Astrocyte of the spinal cord (primary cell): ENCODE measurements at regions not wholly inside any gene's neighbourhood (a gene's known extent, or its start where the extent isn't known, plus 50 kb on each side); places are given as distances from the start of the nearest gene placed in this dataset.
"Not testable (repeated sequence)": the region's sequence is repeated elsewhere in the genome, so short reads cannot be mapped to it uniquely, and the experiment has no call there.

Experiments used
- DNase-seq: peaks from one replicate; pipeline ENCODE4 v3.0.0; 2011; ENCODE audit warnings: low read depth, low spot score
- H3K4me3 ChIP-seq: 2 replicates; pipeline ENCODE4 v1.5.1; 2011; ENCODE audit warnings: low read depth, mild to moderate bottlenecking, low read length, moderate library complexity
- in situ Hi-C: cut with HindIII; loops from 2 replicates; pipeline ENCODE4 v1.10.0; 2017; ENCODE audit warnings: low sequenced_read_pairs
- TF ChIP-seq, protein P1 (sequence below): IDR thresholded peaks from 2 replicates; pipeline ENCODE4 v1.5.1; 2012; ENCODE audit warnings: low read depth, mild to moderate bottlenecking, low read length, inconsistent platforms

DNA sequence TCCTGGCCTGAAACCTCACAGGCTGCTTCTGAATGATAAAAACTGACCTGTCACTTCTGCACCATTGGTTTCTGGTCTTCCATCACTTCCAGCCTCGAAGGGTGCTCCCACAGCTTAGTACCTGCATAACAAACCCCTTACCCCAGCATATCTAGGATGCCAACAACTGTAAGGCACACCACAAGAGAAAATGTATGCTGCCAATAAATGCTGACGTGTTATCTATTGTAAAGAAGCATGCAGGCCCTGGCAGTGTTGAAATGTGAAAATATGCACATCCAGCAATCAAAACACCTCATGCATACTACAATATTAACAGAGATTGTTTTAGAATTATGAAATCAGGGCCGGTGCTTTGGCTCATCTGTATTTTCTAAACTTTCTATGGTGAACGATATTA, 242.0 kb upstream of the NSMCE3 start:
- DNase-seq, result no peak
- TF ChIP-seq, protein P1, sequence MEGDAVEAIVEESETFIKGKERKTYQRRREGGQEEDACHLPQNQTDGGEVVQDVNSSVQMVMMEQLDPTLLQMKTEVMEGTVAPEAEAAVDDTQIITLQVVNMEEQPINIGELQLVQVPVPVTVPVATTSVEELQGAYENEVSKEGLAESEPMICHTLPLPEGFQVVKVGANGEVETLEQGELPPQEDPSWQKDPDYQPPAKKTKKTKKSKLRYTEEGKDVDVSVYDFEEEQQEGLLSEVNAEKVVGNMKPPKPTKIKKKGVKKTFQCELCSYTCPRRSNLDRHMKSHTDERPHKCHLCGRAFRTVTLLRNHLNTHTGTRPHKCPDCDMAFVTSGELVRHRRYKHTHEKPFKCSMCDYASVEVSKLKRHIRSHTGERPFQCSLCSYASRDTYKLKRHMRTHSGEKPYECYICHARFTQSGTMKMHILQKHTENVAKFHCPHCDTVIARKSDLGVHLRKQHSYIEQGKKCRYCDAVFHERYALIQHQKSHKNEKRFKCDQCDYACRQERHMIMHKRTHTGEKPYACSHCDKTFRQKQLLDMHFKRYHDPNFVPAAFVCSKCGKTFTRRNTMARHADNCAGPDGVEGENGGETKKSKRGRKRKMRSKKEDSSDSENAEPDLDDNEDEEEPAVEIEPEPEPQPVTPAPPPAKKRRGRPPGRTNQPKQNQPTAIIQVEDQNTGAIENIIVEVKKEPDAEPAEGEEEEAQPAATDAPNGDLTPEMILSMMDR, result no peak
- no peak overlapping the region for H3K4me3 ChIP-seq
- in situ Hi-C loops, result no loop called here

DNA sequence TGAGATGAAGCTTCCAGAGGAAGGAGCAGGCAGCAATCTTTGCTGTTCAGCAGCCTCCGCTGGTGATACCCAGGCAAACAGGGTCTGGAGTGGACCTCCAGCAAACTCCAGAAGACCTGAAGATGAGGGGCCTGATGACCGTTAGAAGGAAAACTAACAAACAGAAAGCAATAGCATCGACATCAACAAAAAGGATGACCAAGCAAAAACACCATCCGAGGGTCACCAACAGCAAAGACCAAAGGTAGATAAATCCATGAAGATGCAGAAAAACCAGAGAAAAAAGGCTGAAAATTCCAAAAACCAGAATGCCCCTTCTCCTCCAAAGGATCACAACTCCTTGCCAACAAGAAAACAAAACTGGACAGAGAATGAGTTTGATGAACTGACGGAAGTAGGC, 235.9 kb upstream of the NSMCE3 start:
- DNase-seq, H3K4me3 ChIP-seq, in situ Hi-C loops: not testable (repeated sequence)

DNA sequence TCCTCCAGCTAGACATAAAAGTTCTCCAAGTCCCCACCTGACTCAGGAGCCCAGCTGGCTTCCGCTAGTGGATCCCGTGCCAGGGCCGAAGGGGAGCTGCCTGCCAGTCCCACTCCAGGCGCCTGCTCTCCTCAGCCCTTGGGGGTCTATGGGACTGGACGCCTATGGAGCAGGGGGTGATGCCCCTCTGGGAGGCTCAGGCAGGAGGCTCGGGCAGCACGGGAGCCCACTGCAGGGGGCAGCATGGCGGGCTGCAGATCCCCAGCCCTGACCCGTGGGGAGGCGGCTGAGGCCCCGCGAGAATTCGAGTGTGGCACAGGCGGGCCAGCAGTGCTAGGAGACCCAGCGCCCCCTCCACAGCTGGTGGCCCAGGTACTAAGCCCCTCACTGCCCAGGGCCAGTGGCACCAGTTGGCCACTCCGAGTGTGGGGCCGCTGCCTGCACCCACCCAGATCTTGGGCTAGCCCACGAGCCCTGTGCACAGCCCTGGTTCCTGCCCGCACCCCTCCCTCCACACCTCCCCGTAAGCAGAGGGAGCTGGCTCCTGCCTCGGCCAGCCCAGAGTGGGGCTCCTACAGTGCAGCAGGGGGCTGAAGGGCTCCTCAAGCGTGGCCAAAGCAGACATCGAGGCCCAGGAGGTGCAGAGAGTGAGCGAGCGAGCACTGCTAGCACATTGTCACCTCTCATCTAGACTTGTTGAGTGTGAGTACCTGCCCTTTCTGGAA, 221.3 kb upstream of the NSMCE3 start:
- H3K4me3 ChIP-seq, result no peak overlapping the region
- DNase-seq, result no peak
- TF ChIP-seq, protein P1, result no peak
- in situ Hi-C loops, result no loop called here

DNA sequence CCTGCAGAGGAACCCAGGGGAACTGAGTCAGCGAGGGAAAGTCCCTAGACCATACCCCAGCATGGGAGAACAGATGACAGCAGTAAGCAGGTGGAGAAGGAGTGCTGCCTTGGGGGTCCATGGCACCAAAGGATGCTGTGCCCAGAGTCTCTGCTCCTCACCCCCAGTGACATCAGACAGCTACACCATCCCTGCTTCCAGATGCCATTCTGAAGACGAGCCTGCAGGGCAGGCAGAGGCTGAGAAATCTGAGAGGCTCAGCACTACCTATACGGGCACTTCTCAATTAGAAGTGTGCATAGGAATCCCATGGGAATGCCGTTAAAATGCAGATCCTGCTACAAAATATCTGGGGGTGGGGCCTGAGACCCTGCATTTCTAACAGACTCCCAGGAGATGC, 211.3 kb upstream of the NSMCE3 start:
- no peak overlapping the region for H3K4me3 ChIP-seq
- DNase-seq, result no peak
- in situ Hi-C loops, result no loop called here
- TF ChIP-seq, protein P1, result no peak

DNA sequence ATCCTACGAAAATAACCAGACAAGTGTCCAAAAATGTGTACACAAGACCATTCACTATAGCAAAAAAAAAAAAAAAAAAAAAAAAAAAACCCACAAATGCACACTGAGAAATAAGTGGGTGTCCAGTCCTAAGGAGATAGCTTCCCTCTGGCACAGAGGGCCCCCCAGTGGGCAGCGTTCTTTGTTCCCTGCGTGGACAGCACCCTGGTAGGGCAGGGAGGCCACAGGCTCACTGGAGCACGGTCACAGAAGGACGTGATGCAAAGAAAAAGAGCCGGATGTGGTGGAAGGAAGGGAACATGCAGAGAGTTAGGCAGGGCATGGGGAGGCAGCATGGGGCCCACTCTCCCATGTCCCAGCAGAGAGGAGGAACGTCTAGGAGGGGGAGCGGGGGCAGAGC, 210.7 kb upstream of the NSMCE3 start:
- DNase-seq, result no peak
- H3K4me3 ChIP-seq, result no peak overlapping the region
- in situ Hi-C loops, result no loop called here
- TF ChIP-seq, protein P1, result no peak

DNA sequence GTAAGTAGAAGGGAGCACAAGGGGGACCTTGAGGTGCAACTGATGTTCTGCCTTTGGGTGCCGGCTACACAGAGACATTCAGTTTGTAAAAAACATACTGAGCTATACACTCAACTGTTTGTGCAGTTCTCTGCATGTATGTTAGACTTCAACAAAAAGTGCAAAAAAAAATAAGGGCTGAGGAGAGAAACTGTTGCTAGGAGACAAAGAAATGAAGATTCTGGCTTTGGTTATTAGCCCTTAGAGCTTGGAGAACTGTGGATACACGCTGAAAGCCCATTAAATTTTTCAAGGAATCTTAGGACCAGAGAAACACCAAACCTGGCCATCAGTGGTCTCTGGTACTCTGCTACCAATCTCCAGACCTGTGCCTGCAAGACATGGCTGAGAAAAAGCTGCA, 207.6 kb upstream of the NSMCE3 start:
- H3K4me3 ChIP-seq, result no peak overlapping the region
- in situ Hi-C loops, result no loop called here
- no peak for DNase-seq
- TF ChIP-seq, protein P1, result no peak

DNA sequence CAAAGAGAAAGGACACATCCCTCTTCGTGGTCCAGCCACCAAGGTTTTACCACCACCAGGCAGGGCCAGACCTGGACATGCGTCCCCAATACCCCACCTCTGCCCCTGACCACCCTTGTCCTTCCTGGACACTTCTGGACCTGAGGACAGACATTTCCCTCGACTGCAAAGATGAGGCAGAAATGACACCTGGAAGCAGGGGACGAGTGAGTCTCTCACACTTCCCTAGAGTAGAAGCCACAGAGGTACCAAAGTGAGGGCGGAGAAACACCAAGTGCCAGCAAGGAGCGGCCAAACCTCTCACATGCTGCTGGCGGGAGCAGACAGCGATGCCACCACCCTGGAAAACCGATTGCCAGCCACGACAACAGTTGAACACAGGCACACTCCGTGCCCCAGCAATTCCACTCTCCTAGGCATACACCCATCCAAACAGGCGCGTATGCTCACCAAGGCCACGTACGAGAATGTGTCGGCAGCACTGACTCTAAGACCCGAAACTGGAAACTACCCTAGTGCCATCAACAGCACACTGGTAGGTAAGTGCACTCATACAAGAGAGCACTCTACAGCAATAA, 207.0 kb upstream of the NSMCE3 start:
- TF ChIP-seq, protein P1, result no peak
- in situ Hi-C loops, result no loop called here
- H3K4me3 ChIP-seq, result no peak overlapping the region
- DNase-seq, result no peak
